OCI-LY7 (cell line): ENCODE measurements at regions not wholly inside any gene's neighbourhood (a gene's known extent, or its start where the extent isn't known, plus 50 kb on each side); places are given as distances from the start of the nearest gene placed in this dataset.

Experiments
- BruUV-seq: library from RNA; stranded (reverse); fragments of 400-500 nt; replicated peaks from 2 replicates; lab custom pipeline; 2021; lab: Mats Ljungman, UMichigan
- CTCF ChIA-PET: fragments of 300-600 bp; sonication (Branson Sonifier 250); formaldehyde crosslinking; loops from one replicate; lab custom pipeline; 2022; ENCODE audit warnings: antibody characterized with exemption; ENCODE audit not compliant: unreplicated experiment; lab: Charles Lee
- POLR2A ChIA-PET: fragments of 300-600 bp; sonication (Branson Sonifier 250); formaldehyde crosslinking; loops from one replicate; lab custom pipeline; 2022; ENCODE audit warnings: antibody characterized with exemption; lab: Charles Lee
- DNase-seq: peaks from one replicate; pipeline ENCODE4 v3.0.0-alpha.2; 2015; ENCODE audit warnings: low spot score
- H2AFZ ChIP-seq: fragments of 200-600 bp; sonication (generic), shearing (Covaris generic); 2 replicates; pipeline ENCODE4 v1.6.1; 2014; ENCODE audit warnings: mild to moderate bottlenecking, antibody characterized with exemption, low read length, moderate library complexity
- H3K27ac ChIP-seq: fragments of 200-600 bp; sonication (generic); 2 replicates; pipeline ENCODE4 v1.5.1; 2014; ENCODE audit warnings: mixed run types, low read depth, mild to moderate bottlenecking, moderate library complexity, low read length, inconsistent platforms; ENCODE audit not compliant: poor library complexity, severe bottlenecking
- H3K36me3 ChIP-seq: fragments of 200-600 bp; sonication (generic); 2 replicates; pipeline ENCODE4 v1.6.1; 2014; ENCODE audit warnings: mild to moderate bottlenecking, antibody characterized with exemption, low read length, moderate library complexity, mixed read lengths; ENCODE audit not compliant: insufficient read depth
- H3K4me1 ChIP-seq: fragments of 200-600 bp; sonication (generic); 2 replicates; pipeline ENCODE4 v1.5.1; 2014; ENCODE audit warnings: mild to moderate bottlenecking, low read length; ENCODE audit not compliant: insufficient read depth, poor library complexity, severe bottlenecking
- H3K4me2 ChIP-seq: fragments of 200-600 bp; sonication (generic); 2 replicates; pipeline ENCODE4 v1.6.1; 2014; ENCODE audit warnings: mild to moderate bottlenecking, low read length
- H3K4me3 ChIP-seq: fragments of 200-600 bp; sonication (generic); 2 replicates; pipeline ENCODE4 v1.5.1; 2014; ENCODE audit warnings: mild to moderate bottlenecking, low read depth, low read length; ENCODE audit not compliant: poor library complexity, severe bottlenecking
- H3K79me2 ChIP-seq: fragments of 200-600 bp; sonication (generic); 2 replicates; pipeline ENCODE4 v1.6.1; 2016; ENCODE audit warnings: low read depth, mild to moderate bottlenecking, low read length, moderate library complexity, mixed read lengths; ENCODE audit not compliant: insufficient read depth
- H3K9me2 ChIP-seq: fragments of 200-600 bp; sonication (generic); 2 replicates; pipeline ENCODE4 v1.6.1; 2016; ENCODE audit warnings: mild to moderate bottlenecking, low read length, mixed read lengths; ENCODE audit not compliant: insufficient read depth
- H3K9me3 ChIP-seq: fragments of 200-600 bp; sonication (generic); 2 replicates; pipeline ENCODE4 v1.6.1; 2014; ENCODE audit warnings: mild to moderate bottlenecking, mixed run types, low read length, mixed read lengths
- H4K20me1 ChIP-seq: fragments of 200-600 bp; sonication (generic); 2 replicates; pipeline ENCODE4 v1.6.1; 2014; ENCODE audit warnings: mild to moderate bottlenecking, antibody characterized with exemption, low read length, moderate library complexity, mixed read lengths; ENCODE audit not compliant: insufficient read depth
- CTCF ChIP-seq: fragments of 200-600 bp; sonication (generic); conservative IDR thresholded peaks from 2 replicates; pipeline ENCODE4 v1.5.1; 2014; ENCODE audit warnings: mild to moderate bottlenecking, antibody characterized with exemption, low read length, moderate library complexity, mixed read lengths
- EZH2phosphoT487 ChIP-seq: fragments of 200-600 bp; sonication (generic); IDR thresholded peaks from 2 replicates; pipeline ENCODE4 v1.6.1; 2018; ENCODE audit warnings: low read depth, borderline replicate concordance, mild to moderate bottlenecking, mixed run types, antibody characterized with exemption, low read length, moderate library complexity, mixed read lengths
- intact Hi-C: fragments of 100-400 bp; cut with micrococcal nuclease; formaldehyde crosslinking; loops from one replicate; pipeline ENCODE4 v1.10.0; 2022; ENCODE audit not compliant: unreplicated experiment

- H3K9me3 ChIP-seq: no peaks in the 10 kb centered on the region
- no peak overlapping the region for H2AFZ ChIP-seq
- intact Hi-C loops: no loop called here
- H3K4me2 ChIP-seq: no peak overlapping the region
- no peak overlapping the region for H3K27ac ChIP-seq
- no TSS peak for BruUV-seq
- ChIA-PET CTCF (no interaction called here), POLR2A (interaction anchor here (1.2 kb wide), 1 partner anchor 11 kb away, joined by 3 read pairs; no protein-coding TSS in a partner anchor)
- no peaks in the 10 kb centered on the region for H3K4me1 ChIP-seq
- H3K9me2 ChIP-seq: no peaks in the 10 kb centered on the region
- no peak for TF ChIP-seq CTCF
- TF ChIP-seq EZH2phosphoT487: no peak
- H3K79me2 ChIP-seq: no peaks in the 10 kb centered on the region
- no peaks in the 10 kb centered on the region for H3K36me3 ChIP-seq
- no peak overlapping the region for H3K4me3 ChIP-seq
- no peak for DNase-seq
- no peaks in the 10 kb centered on the region for H4K20me1 ChIP-seq
Observed at GRCh38 chr11:23233075-23233474, 372.8 kb upstream of the CCDC179 start.

GRCh38 chr11:23236826-23237555 lies 376.7 kb upstream of the CCDC179 start:
- TF ChIP-seq CTCF: no peak
- no peak for TF ChIP-seq EZH2phosphoT487
- no peaks in the 10 kb centered on the region for H3K9me2 ChIP-seq
- no TSS peak for BruUV-seq
- no peak for DNase-seq
- ChIA-PET POLR2A (interaction anchor here (0.6 to 1.0 kb wide), 2 partner anchors 12 to 1175 kb away, joined by 3 to 4 read pairs; no protein-coding TSS in a partner anchor), CTCF (no interaction called here)
- H3K36me3 ChIP-seq: no peaks in the 10 kb centered on the region
- H3K4me3 ChIP-seq: no peak overlapping the region
- no peaks in the 10 kb centered on the region for H3K79me2 ChIP-seq
- H3K4me1 ChIP-seq: no peaks in the 10 kb centered on the region
- intact Hi-C loops: no loop called here
- H3K9me3 ChIP-seq: no peaks in the 10 kb centered on the region; the same call in 1 of the 2 replicates
- no peak overlapping the region for H2AFZ ChIP-seq
- H3K27ac ChIP-seq: no peak overlapping the region
- H4K20me1 ChIP-seq: no peaks in the 10 kb centered on the region
- no peak overlapping the region for H3K4me2 ChIP-seq

- Histone ChIP-seq H3K36me3 (no peaks in the 10 kb centered on the region), H3K27ac (no peak overlapping the region), H3K9me3 (no peaks in the 10 kb centered on the region), H3K79me2 (no peaks in the 10 kb centered on the region), H3K4me2 (no peak overlapping the region), H3K9me2 (no peaks in the 10 kb centered on the region), H4K20me1 (no peaks in the 10 kb centered on the region), H3K4me1 (no peaks in the 10 kb centered on the region), H3K4me3 (no peak overlapping the region), H2AFZ (no peak overlapping the region)
- POLR2A ChIA-PET: interaction anchor here (1.1 kb wide), 1 partner anchor 102 kb away, joined by 3 read pairs; no protein-coding TSS in a partner anchor
- intact Hi-C loops: no loop called here
- TF ChIP-seq CTCF (no peak), EZH2phosphoT487 (no peak)
- CTCF ChIA-PET: no interaction called here
- BruUV-seq: no TSS peak
- no peak for DNase-seq
Observed at GRCh38 chr11:23252426-23252825, 392.2 kb upstream of the CCDC179 start.
